Testis (tissue), 2 donors: ENCODE measurements at regions not wholly inside any gene's neighbourhood (a gene's known extent, or its start where the extent isn't known, plus 50 kb on each side); places are given as distances from the start of the nearest gene placed in this dataset.

ENCODE experiments used
- POLR2A ChIP-seq: fragments of 450-650 bp; IDR thresholded peaks from one replicate; pipeline ENCODE4 v1.6.1; 2017; ENCODE audit warnings: antibody characterized with exemption, mild to moderate bottlenecking, moderate library complexity
- TF ChIP-seq, protein P1 (sequence below), 3 experiments: fragments of 450-650 bp in 2 of 3; fragments of 200-600 bp in 1 of 3; sonication (generic) in 1 of 3; IDR thresholded peaks; one replicate each; pipeline ENCODE4 v1.5.1; 2016 to 2019; ENCODE audit warnings: antibody characterized with exemption in 3 of 3, mild to moderate bottlenecking in 2 of 3, moderate library complexity in 1 of 3

- TF ChIP-seq, protein P1, sequence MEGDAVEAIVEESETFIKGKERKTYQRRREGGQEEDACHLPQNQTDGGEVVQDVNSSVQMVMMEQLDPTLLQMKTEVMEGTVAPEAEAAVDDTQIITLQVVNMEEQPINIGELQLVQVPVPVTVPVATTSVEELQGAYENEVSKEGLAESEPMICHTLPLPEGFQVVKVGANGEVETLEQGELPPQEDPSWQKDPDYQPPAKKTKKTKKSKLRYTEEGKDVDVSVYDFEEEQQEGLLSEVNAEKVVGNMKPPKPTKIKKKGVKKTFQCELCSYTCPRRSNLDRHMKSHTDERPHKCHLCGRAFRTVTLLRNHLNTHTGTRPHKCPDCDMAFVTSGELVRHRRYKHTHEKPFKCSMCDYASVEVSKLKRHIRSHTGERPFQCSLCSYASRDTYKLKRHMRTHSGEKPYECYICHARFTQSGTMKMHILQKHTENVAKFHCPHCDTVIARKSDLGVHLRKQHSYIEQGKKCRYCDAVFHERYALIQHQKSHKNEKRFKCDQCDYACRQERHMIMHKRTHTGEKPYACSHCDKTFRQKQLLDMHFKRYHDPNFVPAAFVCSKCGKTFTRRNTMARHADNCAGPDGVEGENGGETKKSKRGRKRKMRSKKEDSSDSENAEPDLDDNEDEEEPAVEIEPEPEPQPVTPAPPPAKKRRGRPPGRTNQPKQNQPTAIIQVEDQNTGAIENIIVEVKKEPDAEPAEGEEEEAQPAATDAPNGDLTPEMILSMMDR (IDR thresholded peaks at IDR 0.05): peak; percentile 74 to 92 (median 83)
- TF ChIP-seq POLR2A: no peak
These were observed 148.3 kb upstream of the RPS6KA2 start for GRCh38 chr6:166775180-166775922.
